GM18873 (cell line): ENCODE measurements at regions not wholly inside any gene's neighbourhood (a gene's known extent, or its start where the extent isn't known, plus 50 kb on each side); places are given as distances from the start of the nearest gene placed in this dataset.

Experiments used
- ATAC-seq: cut with Tn5 transposase; IDR thresholded peaks from one replicate; pipeline ENCODE4 v1.9.1; 2021; ENCODE audit warnings: mild to moderate bottlenecking, moderate library complexity, moderate number of reproducible peaks; ENCODE audit not compliant: unreplicated experiment, low FRiP score

DNA sequence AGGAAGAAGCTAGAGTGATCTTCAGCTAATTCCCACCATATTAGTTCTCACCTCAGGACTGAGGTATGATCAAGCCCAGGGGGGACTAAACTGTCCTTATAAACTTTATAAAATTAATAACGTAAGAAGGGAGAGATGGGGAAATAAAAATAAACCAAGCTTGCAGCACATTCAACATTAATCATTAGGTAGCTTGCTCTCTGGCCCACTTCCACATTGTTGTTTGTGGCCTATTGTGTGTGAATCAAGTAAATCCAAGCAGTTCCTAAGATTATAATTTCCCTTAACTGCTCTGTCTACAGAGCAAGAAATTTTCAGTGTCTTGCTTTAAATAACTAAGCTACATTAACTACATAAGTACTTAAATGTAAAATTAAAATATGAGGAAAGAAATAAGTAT is 131.3 kb upstream of the ABCA1 start:
- no peak for ATAC-seq

GRCh38 chr9:105062222-105062855 is 134.4 kb upstream of the ABCA1 start:
- no peak for ATAC-seq

GRCh38 chr9:105064248-105065097 is 136.5 kb upstream of the ABCA1 start:
- no peak for ATAC-seq

DNA sequence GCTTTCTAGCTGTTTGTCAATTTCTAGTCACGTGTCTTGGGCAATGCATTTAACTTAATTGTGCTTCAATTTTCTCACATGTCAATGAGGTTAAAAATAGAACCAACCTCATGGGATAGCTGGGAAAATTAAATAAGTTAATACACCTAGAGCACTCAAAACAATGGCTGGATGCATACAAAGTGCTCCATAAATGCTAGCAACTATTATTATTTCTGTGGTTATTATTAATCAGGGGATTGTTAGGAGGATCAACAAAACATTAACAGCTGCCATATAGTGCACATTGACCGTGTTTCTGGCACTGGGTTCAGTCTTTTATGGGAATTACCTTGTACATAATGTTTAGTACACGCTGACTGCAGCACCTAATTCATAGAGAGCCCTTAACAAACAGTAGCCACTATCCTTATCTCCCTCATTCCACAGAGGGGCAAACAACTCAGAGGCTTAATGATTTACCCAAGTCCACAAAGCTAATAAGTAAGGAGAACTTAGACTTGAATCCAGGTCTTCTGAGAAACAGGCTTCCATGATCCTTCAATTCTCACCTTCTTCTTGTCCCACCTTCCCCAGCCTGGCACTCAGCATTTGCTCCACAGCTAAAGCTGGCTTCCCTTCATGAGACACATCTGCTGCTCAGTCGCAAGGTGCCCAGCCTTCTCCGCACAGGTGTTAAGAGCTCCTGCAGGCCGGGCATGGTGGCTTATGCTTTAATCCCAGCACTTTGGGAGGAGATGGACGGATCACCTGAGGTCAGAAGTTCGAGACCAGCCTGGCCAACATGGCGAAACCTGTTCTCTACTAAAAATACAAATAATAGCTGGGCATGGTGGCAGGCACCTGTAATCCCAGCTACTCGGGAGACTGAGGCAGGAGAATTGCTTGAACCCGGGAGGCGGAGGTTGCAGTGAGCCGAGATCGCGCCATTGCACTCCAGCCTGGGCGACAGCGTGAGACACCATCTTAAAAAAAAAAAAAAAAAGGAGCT is 137.4 kb upstream of the ABCA1 start:
- ATAC-seq = no peak

GRCh38 chr9:105066275-105066865 is 138.4 kb upstream of the ABCA1 start:
- no peak for ATAC-seq

DNA sequence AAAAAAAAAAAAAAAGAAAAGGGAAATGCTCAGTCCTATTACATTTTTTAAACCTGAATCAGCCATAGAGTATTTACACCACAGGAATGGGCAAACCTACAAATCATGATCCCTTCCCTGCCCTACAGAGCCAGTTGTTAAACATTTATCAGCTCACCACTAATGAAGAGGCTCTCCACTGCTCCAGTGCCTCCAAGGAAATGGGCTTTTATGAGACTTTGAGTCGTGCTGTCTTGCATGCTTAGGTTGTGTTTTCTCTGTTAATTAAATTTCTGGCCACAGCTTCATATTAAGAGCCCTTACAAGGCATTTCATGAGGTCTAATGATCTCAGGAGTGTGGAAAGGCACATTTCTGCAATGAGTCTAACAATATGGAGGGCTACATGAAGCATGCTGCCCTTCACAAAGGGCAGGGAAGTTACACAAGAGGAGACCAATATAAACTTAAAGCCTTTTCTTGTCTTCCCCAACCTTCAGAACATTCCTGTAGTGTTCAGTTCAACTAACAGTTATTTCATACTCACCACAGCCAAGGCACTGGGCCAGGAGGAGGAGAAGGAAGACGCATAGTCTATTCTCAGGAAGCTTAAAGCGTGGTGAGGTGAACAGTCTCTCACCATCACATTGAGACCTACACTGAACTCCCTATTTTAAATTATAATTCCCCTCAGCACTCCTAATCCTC is 140.1 kb upstream of the ABCA1 start:
- no peak for ATAC-seq

DNA sequence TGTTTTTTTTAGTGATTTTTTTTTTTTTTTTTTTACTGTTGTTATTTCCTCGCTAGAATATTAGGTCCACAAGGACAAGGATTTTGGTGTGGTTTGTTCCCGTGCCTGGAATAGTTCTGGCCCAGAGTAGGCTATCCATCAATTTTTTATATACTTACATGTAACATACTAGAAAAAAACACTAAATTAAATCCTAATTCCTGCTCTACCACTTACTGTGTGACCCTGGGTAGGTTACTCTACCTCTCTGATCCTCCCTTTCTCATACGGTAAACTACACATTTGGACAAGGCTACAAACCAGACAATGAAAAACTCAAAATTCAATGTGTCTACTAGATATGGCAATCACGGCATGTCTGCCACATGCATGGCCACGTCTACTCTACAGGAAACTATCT is 141.3 kb upstream of the ABCA1 start:
- no peak for ATAC-seq

- ATAC-seq = no peak
These were observed 141.7 kb upstream of the ABCA1 start for GRCh38 chr9:105069696-105070095.

DNA sequence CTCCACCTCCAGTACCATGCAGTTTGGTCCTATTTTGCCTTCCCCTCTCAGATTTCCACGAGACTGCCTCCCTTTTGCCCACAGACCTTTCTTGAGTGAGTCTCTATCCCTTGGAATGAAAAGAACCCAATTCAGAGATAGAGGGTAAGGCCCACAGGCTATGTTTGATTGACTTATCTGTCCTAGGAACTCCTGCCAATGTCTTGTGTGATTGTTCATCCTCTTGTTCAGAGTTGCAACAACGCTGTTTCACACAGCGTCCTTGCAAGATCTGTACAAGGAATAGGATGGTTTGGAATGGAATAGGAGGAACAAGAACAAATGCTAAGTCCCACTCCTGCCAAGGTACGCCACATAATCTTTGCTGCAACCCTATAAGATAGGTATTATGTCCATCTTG is 142.2 kb upstream of the ABCA1 start:
- ATAC-seq = no peak

DNA sequence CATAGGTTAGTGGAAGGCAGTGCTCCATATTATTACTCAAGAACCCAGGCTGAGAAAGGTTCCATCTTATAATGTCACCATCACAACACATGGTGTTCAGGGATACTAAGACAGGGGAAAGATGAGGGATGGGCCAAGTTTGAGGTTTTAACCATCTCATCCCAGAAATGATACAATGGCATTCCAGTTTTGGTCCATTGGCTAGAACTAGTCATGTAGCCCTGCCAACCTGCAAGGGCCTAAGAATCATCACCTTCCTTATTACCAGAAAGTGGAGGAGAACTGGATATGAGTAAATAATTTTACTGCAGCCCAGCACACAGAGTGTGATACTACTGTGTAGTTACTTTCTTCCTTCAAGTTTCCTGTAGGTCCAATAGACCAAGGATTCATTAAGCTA is 144.5 kb upstream of the ABCA1 start:
- no peak for ATAC-seq

- no peak for ATAC-seq
These were observed 145.2 kb upstream of the ABCA1 start for GRCh38 chr9:105073147-105073546.

GRCh38 chr9:105074491-105074890 is 146.5 kb upstream of the ABCA1 start:
- ATAC-seq = no peak

GRCh38 chr9:105076729-105077128 is 148.8 kb upstream of the ABCA1 start:
- ATAC-seq = no peak

DNA sequence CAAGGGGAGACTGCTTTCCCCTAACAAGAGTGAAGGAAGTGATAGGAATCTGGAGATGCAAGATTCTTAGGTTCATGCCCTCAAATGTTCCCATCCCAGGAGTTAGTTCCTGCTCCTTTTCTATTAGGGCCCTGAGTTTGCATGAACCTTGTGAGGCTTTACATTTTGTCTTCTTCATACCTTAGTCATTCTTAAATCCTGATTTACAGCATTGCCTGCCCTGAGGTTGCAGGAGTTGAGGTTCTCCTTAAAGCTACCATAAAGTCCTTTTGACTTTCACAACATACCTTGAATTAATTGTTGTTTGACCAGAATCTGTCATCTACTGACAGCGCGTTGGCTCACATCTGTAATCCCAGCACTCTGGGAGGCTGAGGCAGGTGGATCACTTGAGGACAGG is 151.5 kb upstream of the ABCA1 start:
- no peak for ATAC-seq

- no peak for ATAC-seq
These were observed 154.9 kb upstream of the ABCA1 start for GRCh38 chr9:105082843-105083242.

- no peak for ATAC-seq
These were observed 155.3 kb upstream of the ABCA1 start for GRCh38 chr9:105083256-105083655.

DNA sequence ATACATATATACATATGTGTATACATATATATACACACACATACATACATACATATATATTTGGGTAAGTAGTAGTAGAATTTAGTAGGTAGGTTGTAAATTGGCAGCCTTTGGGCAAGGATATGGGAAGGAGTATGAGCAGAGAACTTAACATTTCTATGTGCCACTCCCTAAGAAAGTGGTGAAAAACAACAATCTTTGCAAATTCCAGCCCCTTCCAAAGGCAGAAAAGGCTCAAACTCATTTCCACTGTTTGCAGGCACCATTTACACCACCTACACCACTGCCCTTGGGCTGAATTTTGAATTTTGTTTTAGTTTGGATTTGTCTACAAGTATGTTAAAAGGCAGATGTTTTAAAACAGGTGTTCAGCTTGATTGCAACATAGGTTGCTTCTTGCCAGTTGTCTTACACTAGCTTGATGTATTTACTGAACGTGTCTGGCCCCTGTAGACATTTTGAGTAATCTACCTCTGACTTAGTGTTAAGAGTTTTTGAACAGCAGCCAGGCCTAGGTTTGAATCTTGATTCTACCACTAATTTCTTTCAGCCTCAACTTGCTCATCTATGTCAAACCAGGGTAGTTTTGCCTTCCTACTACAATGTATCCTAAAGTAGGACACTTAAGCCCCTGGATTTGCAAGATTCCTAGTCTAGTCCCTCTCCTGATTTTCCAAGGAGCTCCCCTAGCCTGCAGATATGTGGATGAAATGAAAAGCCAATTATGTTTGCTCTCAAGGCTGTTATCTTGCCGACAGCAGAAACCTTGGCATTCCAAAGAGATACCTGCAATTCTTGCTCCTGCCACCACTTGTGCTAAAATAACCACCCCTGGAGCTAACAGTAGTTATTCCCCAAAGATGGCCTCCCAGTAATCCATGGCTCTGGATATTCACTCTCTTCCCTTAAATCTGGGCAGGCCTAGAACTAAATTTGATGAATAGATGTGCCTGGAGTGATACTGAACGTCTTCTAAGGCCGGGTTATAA is 156.2 kb upstream of the SLC44A1 start:
- ATAC-seq = no peak

GRCh38 chr9:105089874-105090273 is 154.6 kb upstream of the SLC44A1 start:
- ATAC-seq = no peak
